ENCODE measurements at regions not wholly inside any gene's neighbourhood (a gene's known extent, or its start where the extent isn't known, plus 50 kb on each side); places are given as distances from the start of the nearest gene placed in this dataset.

DNA sequence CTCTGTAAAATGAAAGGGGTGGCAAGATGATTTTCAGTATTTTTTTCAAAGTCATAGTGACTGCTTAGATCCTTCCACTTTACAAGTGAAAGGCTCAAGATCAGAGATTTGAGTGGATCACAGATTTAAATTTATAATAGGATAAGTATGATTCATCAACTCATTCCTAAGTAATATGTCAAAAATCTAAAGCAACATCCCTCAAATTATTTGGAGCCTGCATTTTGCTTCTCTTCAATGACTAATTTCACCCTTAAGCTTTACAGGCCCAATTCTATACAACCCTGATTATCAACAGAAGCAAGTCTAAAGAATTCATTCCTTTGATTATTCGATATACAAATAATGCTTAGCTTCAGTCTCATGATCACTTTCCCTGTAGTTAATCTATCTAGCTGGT is 93.9 kb upstream of the HEY2 start:
- Histone ChIP-seq H3T11ph (ENCODE audit: low read length) (no peak overlapping the region), H2AK5ac (ENCODE audit: insufficient read length, low read length) (no peak overlapping the region), H2BK5ac (ENCODE audit: insufficient read length, low read length) (no peak overlapping the region), H4K91ac (ENCODE audit: insufficient read length, low read depth, low read length) (no peak overlapping the region), H4K8ac (replicated peaks; ENCODE audit: insufficient read length, low read depth, low read length) (no peak overlapping the region), H3K79me2 (ENCODE audit: insufficient read depth, low read length) (no peaks in the 10 kb centered on the region), H3K18ac (ENCODE audit: insufficient read length, low read depth, low read length) (no peak overlapping the region), H3K27me3 (ENCODE audit: insufficient read depth, low read length) (no peaks in the 10 kb centered on the region), H3K56ac (ENCODE audit: insufficient read length, low read depth, low read length) (no peak overlapping the region), H3K23ac (ENCODE audit: insufficient read length, low read depth, low read length) (no peak overlapping the region), H2BK12ac (ENCODE audit: insufficient read length, low read depth, low read length) (no peak overlapping the region), H3K4ac (ENCODE audit: low read depth, low read length) (no peak overlapping the region), H4K20me1 (ENCODE audit: control insufficient read depth, insufficient read depth, insufficient read length) (no peaks in the 10 kb centered on the region), H4K5ac (ENCODE audit: insufficient read length, low read depth, low read length) (no peak overlapping the region), H3K9ac (ENCODE audit: extremely low read depth, insufficient read length, low read length) (no peak overlapping the region), H3K9me3 (ENCODE audit: control insufficient read depth, low read depth, low read length) (no peaks in the 10 kb centered on the region), H2BK120ac (ENCODE audit: low read depth, low read length, poor library complexity, severe bottlenecking) (no peak overlapping the region), H3K14ac (ENCODE audit: insufficient read depth, low read length) (no peak overlapping the region), H3K23me2 (ENCODE audit: insufficient read length, low read depth, low read length, poor library complexity, severe bottlenecking) (no peaks in the 10 kb centered on the region), H3K27ac (ENCODE audit: insufficient read length, low read depth, low read length) (no peak overlapping the region), H2BK15ac (ENCODE audit: low read depth, low read length) (no peak overlapping the region), H3K4me1 (ENCODE audit: insufficient read depth, low read length) (no peaks in the 10 kb centered on the region; the same call in 1 of the 2 replicates), H2BK20ac (ENCODE audit: low read depth, low read length, poor library complexity, severe bottlenecking) (no peak overlapping the region), H3K4me2 (ENCODE audit: insufficient read depth, insufficient read length, low read length) (no peak overlapping the region), H2AFZ (ENCODE audit: low read length) (no peak overlapping the region), H3K79me1 (ENCODE audit: insufficient read depth, low read depth, low read length, poor library complexity, severe bottlenecking) (no peaks in the 10 kb centered on the region)
- Mint-ChIP-seq H3K27ac (no peak overlapping the region), H3K4me1 (peaks cover 14 to 15% of the 10 kb centered on the region in 2 experiments), H3K9me3 (no peaks in the 10 kb centered on the region), H3K27me3 (ENCODE audit: low read depth) (no peaks in the 10 kb centered on the region), H3K4me3 (no peak overlapping the region), H3K36me3 (ENCODE audit: insufficient read depth in 1 of 3, low read depth in 3 of 3) (no peaks in the 10 kb centered on the region; a peak in 1 of 7 replicates)
- WGBS (ENCODE audit: extremely low coverage, insufficient read length, low lambda C conversion rate): no CpG with 5 or more reads among the region's 1 CpG
- TF ChIP-seq, protein P1, sequence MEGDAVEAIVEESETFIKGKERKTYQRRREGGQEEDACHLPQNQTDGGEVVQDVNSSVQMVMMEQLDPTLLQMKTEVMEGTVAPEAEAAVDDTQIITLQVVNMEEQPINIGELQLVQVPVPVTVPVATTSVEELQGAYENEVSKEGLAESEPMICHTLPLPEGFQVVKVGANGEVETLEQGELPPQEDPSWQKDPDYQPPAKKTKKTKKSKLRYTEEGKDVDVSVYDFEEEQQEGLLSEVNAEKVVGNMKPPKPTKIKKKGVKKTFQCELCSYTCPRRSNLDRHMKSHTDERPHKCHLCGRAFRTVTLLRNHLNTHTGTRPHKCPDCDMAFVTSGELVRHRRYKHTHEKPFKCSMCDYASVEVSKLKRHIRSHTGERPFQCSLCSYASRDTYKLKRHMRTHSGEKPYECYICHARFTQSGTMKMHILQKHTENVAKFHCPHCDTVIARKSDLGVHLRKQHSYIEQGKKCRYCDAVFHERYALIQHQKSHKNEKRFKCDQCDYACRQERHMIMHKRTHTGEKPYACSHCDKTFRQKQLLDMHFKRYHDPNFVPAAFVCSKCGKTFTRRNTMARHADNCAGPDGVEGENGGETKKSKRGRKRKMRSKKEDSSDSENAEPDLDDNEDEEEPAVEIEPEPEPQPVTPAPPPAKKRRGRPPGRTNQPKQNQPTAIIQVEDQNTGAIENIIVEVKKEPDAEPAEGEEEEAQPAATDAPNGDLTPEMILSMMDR (conservative IDR thresholded peaks at IDR 0.05): no peak
- DNase-seq: no peak
